OCI-M1 (cell line): ENCODE measurements at regions not wholly inside any gene's neighbourhood (a gene's known extent, or its start where the extent isn't known, plus 50 kb on each side); places are given as distances from the start of the nearest gene placed in this dataset.
"Not testable (repeated sequence)": the region's sequence is repeated elsewhere in the genome, so short reads cannot be mapped to it uniquely, and the experiment has no call there.

ENCODE experiments used
- DNase-seq: peaks from one replicate; lab custom pipeline; 2025; lab: John Stamatoyannopoulos, UW

GRCh38 chr5:125610892-125611291 is 812.3 kb upstream of the GRAMD2B start:
- DNase-seq: no peak

- no peak for DNase-seq
Measured at GRCh38 chr5:125611541-125611940, 811.7 kb upstream of the GRAMD2B start.

GRCh38 chr5:125612181-125612721 is 811.0 kb upstream of the GRAMD2B start:
- DNase-seq: no peak

- DNase-seq: no peak
Measured at GRCh38 chr5:125612776-125613175, 810.4 kb upstream of the GRAMD2B start.

GRCh38 chr5:125630237-125630636 is 793.0 kb upstream of the GRAMD2B start:
- DNase-seq: no peak

- DNase-seq: no peak
Measured at GRCh38 chr5:125633523-125633922, 789.7 kb upstream of the GRAMD2B start.

GRCh38 chr5:125634216-125634835 is 788.9 kb upstream of the GRAMD2B start:
- DNase-seq: no peak

- DNase-seq: no peak
Measured at GRCh38 chr5:125639858-125640257, 783.4 kb upstream of the GRAMD2B start.

GRCh38 chr5:125652761-125653160 is 770.4 kb upstream of the GRAMD2B start:
- DNase-seq: no peak

- DNase-seq: no peak
Measured at GRCh38 chr5:125654392-125654791, 768.8 kb upstream of the GRAMD2B start.

- no peak for DNase-seq
Measured at GRCh38 chr5:125655156-125655555, 768.1 kb upstream of the GRAMD2B start.

- no peak for DNase-seq
Measured at GRCh38 chr5:125657936-125658335, 765.3 kb upstream of the GRAMD2B start.

- no peak for DNase-seq
Measured at GRCh38 chr5:125659316-125660023, 763.7 kb upstream of the GRAMD2B start.

GRCh38 chr5:125660231-125660895 is 762.8 kb upstream of the GRAMD2B start:
- DNase-seq: no peak

GRCh38 chr5:125661584-125661983 is 761.6 kb upstream of the GRAMD2B start:
- no peak for DNase-seq

- DNase-seq: no peak
Measured at GRCh38 chr5:125668884-125669283, 754.3 kb upstream of the GRAMD2B start.

GRCh38 chr5:125673359-125673950 is 749.8 kb upstream of the GRAMD2B start:
- no peak for DNase-seq

- no peak for DNase-seq
Measured at GRCh38 chr5:125679522-125679921, 743.7 kb upstream of the GRAMD2B start.

GRCh38 chr5:125683669-125684068 is 739.5 kb upstream of the GRAMD2B start:
- DNase-seq: no peak

- no peak for DNase-seq
Measured at GRCh38 chr5:125685771-125686170, 737.4 kb upstream of the GRAMD2B start.

GRCh38 chr5:125691738-125692530 is 731.3 kb upstream of the GRAMD2B start:
- DNase-seq: not testable (repeated sequence)
